H1 (cell line): ENCODE measurements at regions not wholly inside any gene's neighbourhood (a gene's known extent, or its start where the extent isn't known, plus 50 kb on each side); places are given as distances from the start of the nearest gene placed in this dataset.

Source experiments
- CBX5 ChIP-seq: fragments of 300-800, 300-1000 bp; sonication (generic); IDR thresholded peaks from 2 replicates; pipeline ENCODE4 v1.7.1; 2016; ENCODE audit warnings: antibody characterized with exemption, low read length, low read depth
- EGR1 ChIP-seq: IDR thresholded peaks from 2 replicates; pipeline ENCODE4 v1.6.1; 2011; ENCODE audit warnings: low read depth, low read length, borderline replicate concordance
- EZH2 ChIP-seq: fragments of 200-600 bp; sonication (generic); IDR thresholded peaks from 2 replicates; pipeline ENCODE4 v1.7.1; 2012; ENCODE audit warnings: low read depth, mild to moderate bottlenecking, moderate library complexity, low read length, inconsistent platforms; ENCODE audit not compliant: severe bottlenecking
- FOSL1 ChIP-seq: IDR thresholded peaks from 2 replicates; pipeline ENCODE4 v1.6.1; 2011; ENCODE audit warnings: mild to moderate bottlenecking, low read depth, low read length, moderate library complexity; ENCODE audit not compliant: insufficient read depth
- JUN ChIP-seq: IDR thresholded peaks from 2 replicates; pipeline ENCODE4 v1.6.1; 2011; ENCODE audit warnings: low read depth, mild to moderate bottlenecking, improper control_type of control experiment, low read length
- PHF8 ChIP-seq: fragments of 200-600 bp; sonication (generic); conservative IDR thresholded peaks from 2 replicates; pipeline ENCODE4 v1.7.1; 2012; ENCODE audit warnings: low read depth, mild to moderate bottlenecking, inconsistent platforms, low read length, moderate library complexity
- POLR2A ChIP-seq, 2 experiments: IDR thresholded peaks; 1 replicate in 1 of 2; 2 replicates in 1 of 2; pipeline ENCODE4 v1.6.1; 2011; ENCODE audit warnings: low read depth in 2 of 2, low read length in 2 of 2, mild to moderate bottlenecking in 2 of 2; ENCODE audit errors: control extremely low read depth in 1 of 2
- POLR2AphosphoS5 ChIP-seq: IDR thresholded peaks from 2 replicates; pipeline ENCODE4 v1.6.1; 2011; ENCODE audit warnings: low read depth, low read length
- TAF1 ChIP-seq: IDR thresholded peaks from 2 replicates; pipeline ENCODE4 v1.6.1; 2011; ENCODE audit warnings: mild to moderate bottlenecking, low read depth, low read length
- TEAD4 ChIP-seq: IDR thresholded peaks from 2 replicates; pipeline ENCODE4 v1.6.1; 2012; ENCODE audit warnings: low read depth, low read length, inconsistent platforms, mixed read lengths
- YY1 ChIP-seq: IDR thresholded peaks from 2 replicates; pipeline ENCODE4 v1.6.1; 2011; ENCODE audit warnings: low read depth, mild to moderate bottlenecking, low read length
- TF ChIP-seq, protein P1 (sequence below): IDR thresholded peaks from 2 replicates; pipeline ENCODE4 v1.6.1; 2011; ENCODE audit warnings: low read length, improper control_type of control experiment
- TF ChIP-seq, protein P2 (sequence below), 3 experiments: IDR thresholded peaks; 1 replicate in 2 of 3; 2 replicates in 1 of 3; pipeline versions ENCODE4 v1.5.1 to v1.6.1; 2011; ENCODE audit warnings: low read length in 3 of 3, mild to moderate bottlenecking in 3 of 3, inconsistent platforms in 2 of 3, low read depth in 1 of 3, moderate library complexity in 1 of 3; ENCODE audit not compliant: insufficient read depth in 1 of 3; ENCODE audit errors: control extremely low read depth in 1 of 3
- TF ChIP-seq, protein P3 (sequence below): IDR thresholded peaks from 2 replicates; pipeline ENCODE4 v1.6.1; 2012; ENCODE audit warnings: low read length, inconsistent platforms

DNA sequence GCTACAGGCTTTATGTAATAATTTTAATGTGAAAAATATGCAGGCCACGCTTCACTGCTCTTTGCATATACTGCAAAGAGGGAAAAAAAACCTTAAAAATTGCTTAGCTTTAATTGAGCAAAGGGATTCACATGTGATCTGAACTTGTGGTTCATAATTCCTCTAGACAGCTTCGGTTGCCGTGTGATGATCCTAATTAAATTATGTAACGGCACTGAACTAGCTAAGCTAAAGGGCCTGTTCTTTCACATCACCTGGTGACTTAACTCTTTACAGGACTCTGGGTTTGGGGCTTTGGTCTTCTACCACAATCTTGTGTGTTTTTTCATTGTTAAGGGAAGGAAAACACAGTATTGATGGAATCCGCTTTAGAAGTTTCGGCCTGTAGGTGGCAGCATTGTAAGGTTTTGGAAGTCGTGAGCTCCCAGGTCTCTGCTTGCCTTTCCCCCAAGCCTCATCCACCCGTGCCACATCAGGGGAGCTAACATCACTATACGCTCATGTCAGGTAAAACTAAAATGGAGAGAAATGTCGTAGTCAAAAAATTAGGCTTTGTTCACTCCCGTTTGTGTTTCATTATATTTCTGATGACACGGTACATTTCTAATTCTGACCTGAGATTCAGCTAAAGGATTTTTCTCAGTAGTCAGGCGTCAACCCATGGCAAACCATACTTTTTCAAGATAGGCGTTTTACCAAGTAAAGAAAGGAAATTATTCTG, 205.6 kb upstream of the DPH6 start:
- TF ChIP-seq, protein P1, sequence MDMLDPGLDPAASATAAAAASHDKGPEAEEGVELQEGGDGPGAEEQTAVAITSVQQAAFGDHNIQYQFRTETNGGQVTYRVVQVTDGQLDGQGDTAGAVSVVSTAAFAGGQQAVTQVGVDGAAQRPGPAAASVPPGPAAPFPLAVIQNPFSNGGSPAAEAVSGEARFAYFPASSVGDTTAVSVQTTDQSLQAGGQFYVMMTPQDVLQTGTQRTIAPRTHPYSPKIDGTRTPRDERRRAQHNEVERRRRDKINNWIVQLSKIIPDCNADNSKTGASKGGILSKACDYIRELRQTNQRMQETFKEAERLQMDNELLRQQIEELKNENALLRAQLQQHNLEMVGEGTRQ: no peak
- TF ChIP-seq EGR1: no peak
- TF ChIP-seq YY1: no peak
- TF ChIP-seq JUN: no peak
- TF ChIP-seq, protein P2, sequence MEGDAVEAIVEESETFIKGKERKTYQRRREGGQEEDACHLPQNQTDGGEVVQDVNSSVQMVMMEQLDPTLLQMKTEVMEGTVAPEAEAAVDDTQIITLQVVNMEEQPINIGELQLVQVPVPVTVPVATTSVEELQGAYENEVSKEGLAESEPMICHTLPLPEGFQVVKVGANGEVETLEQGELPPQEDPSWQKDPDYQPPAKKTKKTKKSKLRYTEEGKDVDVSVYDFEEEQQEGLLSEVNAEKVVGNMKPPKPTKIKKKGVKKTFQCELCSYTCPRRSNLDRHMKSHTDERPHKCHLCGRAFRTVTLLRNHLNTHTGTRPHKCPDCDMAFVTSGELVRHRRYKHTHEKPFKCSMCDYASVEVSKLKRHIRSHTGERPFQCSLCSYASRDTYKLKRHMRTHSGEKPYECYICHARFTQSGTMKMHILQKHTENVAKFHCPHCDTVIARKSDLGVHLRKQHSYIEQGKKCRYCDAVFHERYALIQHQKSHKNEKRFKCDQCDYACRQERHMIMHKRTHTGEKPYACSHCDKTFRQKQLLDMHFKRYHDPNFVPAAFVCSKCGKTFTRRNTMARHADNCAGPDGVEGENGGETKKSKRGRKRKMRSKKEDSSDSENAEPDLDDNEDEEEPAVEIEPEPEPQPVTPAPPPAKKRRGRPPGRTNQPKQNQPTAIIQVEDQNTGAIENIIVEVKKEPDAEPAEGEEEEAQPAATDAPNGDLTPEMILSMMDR (IDR thresholded peaks at IDR 0.05; ENCODE audit: control extremely low read depth in 1 of 3, insufficient read depth in 1 of 3, low read depth in 1 of 3, low read length in 3 of 3): peak; percentile 30 to 76 (median 60)
- TF ChIP-seq, protein P3, sequence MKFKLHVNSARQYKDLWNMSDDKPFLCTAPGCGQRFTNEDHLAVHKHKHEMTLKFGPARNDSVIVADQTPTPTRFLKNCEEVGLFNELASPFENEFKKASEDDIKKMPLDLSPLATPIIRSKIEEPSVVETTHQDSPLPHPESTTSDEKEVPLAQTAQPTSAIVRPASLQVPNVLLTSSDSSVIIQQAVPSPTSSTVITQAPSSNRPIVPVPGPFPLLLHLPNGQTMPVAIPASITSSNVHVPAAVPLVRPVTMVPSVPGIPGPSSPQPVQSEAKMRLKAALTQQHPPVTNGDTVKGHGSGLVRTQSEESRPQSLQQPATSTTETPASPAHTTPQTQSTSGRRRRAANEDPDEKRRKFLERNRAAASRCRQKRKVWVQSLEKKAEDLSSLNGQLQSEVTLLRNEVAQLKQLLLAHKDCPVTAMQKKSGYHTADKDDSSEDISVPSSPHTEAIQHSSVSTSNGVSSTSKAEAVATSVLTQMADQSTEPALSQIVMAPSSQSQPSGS: no peak
- TF ChIP-seq POLR2A (IDR thresholded peaks at IDR 0.05; ENCODE audit: control extremely low read depth in 1 of 2, low read depth in 2 of 2, low read length in 2 of 2): no peak
- peak; percentile 56; the same call in 1 of the 2 replicates for TF ChIP-seq TEAD4
- TF ChIP-seq PHF8: no peak
- no peak for TF ChIP-seq TAF1
- no peak for TF ChIP-seq EZH2
- TF ChIP-seq CBX5: no peak
- no peak for TF ChIP-seq FOSL1
- no peak for TF ChIP-seq POLR2AphosphoS5
